A673 (cell line): ENCODE measurements at regions not wholly inside any gene's neighbourhood (a gene's known extent, or its start where the extent isn't known, plus 50 kb on each side); places are given as distances from the start of the nearest gene placed in this dataset.

ENCODE experiments used
- BruUV-seq: library from RNA; stranded (reverse); fragments of 400-500 nt; replicated peaks from 2 replicates; lab custom pipeline; 2021; lab: Mats Ljungman, UMichigan
- CTCF ChIA-PET: fragments of 300-600 bp; sonication (Branson Sonifier 250); formaldehyde crosslinking; loops from one replicate; lab custom pipeline; 2022; ENCODE audit warnings: antibody characterized with exemption; lab: Charles Lee
- POLR2A ChIA-PET: fragments of 300-600 bp; sonication (Branson Sonifier 250); formaldehyde crosslinking; loops from one replicate; lab custom pipeline; 2022; ENCODE audit warnings: antibody characterized with exemption; ENCODE audit not compliant: low non-redundant PET; lab: Charles Lee
- DNase-seq: peaks from one replicate; pipeline ENCODE4 v3.0.0-alpha.2; 2015; ENCODE audit warnings: low spot score
- H3K27ac ChIP-seq: fragments of 200-600 bp; sonication (generic); 2 replicates; pipeline ENCODE4 v1.5.1; 2016; ENCODE audit warnings: mixed run types, low read depth, mild to moderate bottlenecking, mixed read lengths, antibody characterized with exemption, low read length; ENCODE audit not compliant: poor library complexity, severe bottlenecking
- H3K27me3 ChIP-seq: fragments of 200-600 bp; sonication (generic); replicated peaks from 2 replicates; pipeline ENCODE4 v1.6.1; 2017; ENCODE audit warnings: mixed run types, low read depth, mild to moderate bottlenecking, mixed read lengths, antibody characterized with exemption, low read length; ENCODE audit not compliant: insufficient read depth, poor library complexity
- H3K36me3 ChIP-seq: fragments of 200-600 bp; sonication (generic); 2 replicates; pipeline ENCODE4 v1.6.1; 2016; ENCODE audit warnings: mixed run types, mild to moderate bottlenecking, mixed read lengths, antibody characterized with exemption, low read length; ENCODE audit not compliant: insufficient read depth, poor library complexity, severe bottlenecking
- H3K4me1 ChIP-seq: fragments of 200-600 bp; sonication (generic); 2 replicates; pipeline ENCODE4 v1.6.1; 2017; ENCODE audit warnings: mixed run types, mild to moderate bottlenecking, mixed read lengths, antibody characterized with exemption, low read length; ENCODE audit not compliant: insufficient read depth, poor library complexity, severe bottlenecking
- H3K4me3 ChIP-seq: fragments of 200-600 bp; sonication (generic); 2 replicates; pipeline ENCODE4 v1.5.1; 2016; ENCODE audit warnings: low read depth, mixed run types, mild to moderate bottlenecking, mixed read lengths, low read length; ENCODE audit not compliant: poor library complexity, severe bottlenecking
- H3K9me3 ChIP-seq: fragments of 200-600 bp; sonication (generic); 2 replicates; pipeline ENCODE4 v1.6.1; 2016; ENCODE audit warnings: mixed run types, low read depth, mild to moderate bottlenecking, mixed read lengths, antibody characterized with exemption, low read length; ENCODE audit not compliant: poor library complexity, severe bottlenecking
- CTCF ChIP-seq: fragments of 300-800, 200-600 bp; sonication (generic); conservative IDR thresholded peaks from 2 replicates; pipeline ENCODE4 v1.5.1; 2017; ENCODE audit warnings: low read depth, mild to moderate bottlenecking, antibody characterized with exemption, low read length, moderate library complexity, mixed read lengths
- EZH2 ChIP-seq: fragments of 200-600 bp; sonication (generic); IDR thresholded peaks from 2 replicates; pipeline ENCODE4 v1.6.1; 2017; ENCODE audit warnings: borderline replicate concordance, low read depth, mild to moderate bottlenecking, mixed read lengths, antibody characterized with exemption, low read length; ENCODE audit not compliant: poor library complexity, severe bottlenecking
- intact Hi-C: fragments of 100-400 bp; cut with micrococcal nuclease; formaldehyde crosslinking; loops from one replicate; pipeline ENCODE4 v1.10.0; 2022; ENCODE audit not compliant: unreplicated experiment

- BruUV-seq, result no TSS peak
- no peaks in the 10 kb centered on the region for H3K27me3 ChIP-seq
- H3K9me3 ChIP-seq, result peaks cover 4% of the 10 kb centered on the region
- no peaks in the 10 kb centered on the region for H3K4me1 ChIP-seq
- TF ChIP-seq EZH2 (no peak), CTCF (no peak)
- POLR2A ChIA-PET, result no interaction called here
- intact Hi-C loops, result no loop called here
- no peak for DNase-seq
- CTCF ChIA-PET, result no interaction called here
- H3K36me3 ChIP-seq, result no peaks in the 10 kb centered on the region
- H3K4me3 ChIP-seq, result no peak overlapping the region
- no peak overlapping the region for H3K27ac ChIP-seq
Observed at GRCh38 chr6:168928012-168928411, 325.6 kb downstream of the THBS2 start.

GRCh38 chr6:168927026-168927425 lies 326.6 kb downstream of the THBS2 start:
- no peak for DNase-seq
- CTCF ChIA-PET, result no interaction called here
- BruUV-seq, result no TSS peak
- Histone ChIP-seq H3K9me3 (peaks cover under 1% of the 10 kb centered on the region), H3K27me3 (no peaks in the 10 kb centered on the region), H3K4me3 (no peak overlapping the region), H3K36me3 (no peaks in the 10 kb centered on the region), H3K27ac (no peak overlapping the region), H3K4me1 (no peaks in the 10 kb centered on the region)
- intact Hi-C loops, result no loop called here
- POLR2A ChIA-PET, result no interaction called here
- TF ChIP-seq EZH2, result no peak
- no peak for TF ChIP-seq CTCF

- Histone ChIP-seq H3K27ac (no peak overlapping the region), H3K36me3 (no peaks in the 10 kb centered on the region), H3K27me3 (no peaks in the 10 kb centered on the region), H3K4me1 (no peaks in the 10 kb centered on the region), H3K9me3 (no peaks in the 10 kb centered on the region), H3K4me3 (no peak overlapping the region)
- no peak for DNase-seq
- TF ChIP-seq EZH2 (no peak), CTCF (no peak)
- no TSS peak for BruUV-seq
- intact Hi-C loops, result no loop called here
- ChIA-PET CTCF (no interaction called here), POLR2A (no interaction called here)
Observed at GRCh38 chr6:168926306-168926705, 327.3 kb downstream of the THBS2 start.
